Fibroblast of upper back skin (primary cell): ENCODE measurements at regions not wholly inside any gene's neighbourhood (a gene's known extent, or its start where the extent isn't known, plus 50 kb on each side); places are given as distances from the start of the nearest gene placed in this dataset.
"Not testable (repeated sequence)": the region's sequence is repeated elsewhere in the genome, so short reads cannot be mapped to it uniquely, and the experiment has no call there.

ENCODE experiments used
- DNase-seq: peaks from one replicate; pipeline ENCODE4 v3.0.0-alpha.2; 2013

- DNase-seq: peak; percentile 86
These were observed 504.2 kb upstream of the PROK2 start for GRCh38 chr3:72288955-72289691.

- DNase-seq: no peak
These were observed 503.0 kb upstream of the PROK2 start for GRCh38 chr3:72287956-72288355.

GRCh38 chr3:72285502-72285901 is 500.6 kb upstream of the PROK2 start:
- no peak for DNase-seq

- no peak for DNase-seq
These were observed 499.5 kb upstream of the PROK2 start for GRCh38 chr3:72284471-72284870.

GRCh38 chr3:72282918-72283317 is 498.0 kb upstream of the PROK2 start:
- DNase-seq: no peak

GRCh38 chr3:72281551-72281950 is 496.6 kb upstream of the PROK2 start:
- no peak for DNase-seq

GRCh38 chr3:72280876-72281275 is 495.9 kb upstream of the PROK2 start:
- no peak for DNase-seq

- DNase-seq: no peak
These were observed 494.7 kb upstream of the PROK2 start for GRCh38 chr3:72279631-72280041.

- no peak for DNase-seq
These were observed 494.2 kb upstream of the PROK2 start for GRCh38 chr3:72279068-72279604.

- DNase-seq: no peak
These were observed 493.6 kb upstream of the PROK2 start for GRCh38 chr3:72278349-72279067.

GRCh38 chr3:72277710-72278109 is 492.8 kb upstream of the PROK2 start:
- DNase-seq: no peak

- DNase-seq: no peak
These were observed 491.9 kb upstream of the PROK2 start for GRCh38 chr3:72276806-72277205.

GRCh38 chr3:72275331-72275751 is 490.4 kb upstream of the PROK2 start:
- DNase-seq: no peak

- DNase-seq: peak; percentile 95
These were observed 489.8 kb upstream of the PROK2 start for GRCh38 chr3:72274493-72275330.

- peak; percentile 99 for DNase-seq
These were observed 488.7 kb upstream of the PROK2 start for GRCh38 chr3:72273615-72274014.

- DNase-seq: no peak
These were observed 487.4 kb upstream of the PROK2 start for GRCh38 chr3:72272356-72272755.

- no peak for DNase-seq
These were observed 487.0 kb upstream of the PROK2 start for GRCh38 chr3:72271923-72272322.

GRCh38 chr3:72271216-72271615 is 486.3 kb upstream of the PROK2 start:
- no peak for DNase-seq

- DNase-seq: no peak
These were observed 485.8 kb upstream of the PROK2 start for GRCh38 chr3:72270730-72271129.

GRCh38 chr3:72270072-72270681 is 485.2 kb upstream of the PROK2 start:
- DNase-seq: peak; percentile 97

- no peak for DNase-seq
These were observed 484.5 kb upstream of the PROK2 start for GRCh38 chr3:72269475-72269874.

- not testable (repeated sequence) for DNase-seq
These were observed 482.1 kb upstream of the PROK2 start for GRCh38 chr3:72266921-72267524.
